Type B pancreatic cell (in vitro differentiated cells): ENCODE measurements at regions not wholly inside any gene's neighbourhood (a gene's known extent, or its start where the extent isn't known, plus 50 kb on each side); places are given as distances from the start of the nearest gene placed in this dataset.

Experiments
- DNase-seq: peaks from one replicate; pipeline ENCODE4 v3.0.0; 2021; ENCODE audit warnings: mixed read lengths; ENCODE audit not compliant: unreplicated experiment; ENCODE audit errors: extremely low spot score
- H3K27ac Mint-ChIP-seq: 2 replicates; pipeline ENCODE4 v1.8.0; 2021; ENCODE audit warnings: mild to moderate bottlenecking, mixed read lengths
- H3K27me3 Mint-ChIP-seq: 2 replicates; pipeline ENCODE4 v1.8.0; 2021; ENCODE audit warnings: mixed read lengths
- H3K36me3 Mint-ChIP-seq: 2 replicates; pipeline ENCODE4 v1.8.0; 2021; ENCODE audit warnings: mixed read lengths
- H3K4me1 Mint-ChIP-seq: one replicate; pipeline ENCODE4 v1.8.0; 2021; ENCODE audit warnings: mixed read lengths; ENCODE audit not compliant: unreplicated experiment
- H3K4me3 Mint-ChIP-seq: 2 replicates; pipeline ENCODE4 v1.8.0; 2021; ENCODE audit warnings: mild to moderate bottlenecking, mixed read lengths
- H3K9me3 Mint-ChIP-seq: 2 replicates; pipeline ENCODE4 v1.8.0; 2021; ENCODE audit warnings: mixed read lengths
- TF ChIP-seq, protein P1 (sequence below): fragments of 200-600 bp; sonication (generic); conservative IDR thresholded peaks from 2 replicates; pipeline ENCODE4 v1.5.0; 2021; ENCODE audit warnings: antibody characterized with exemption, mild to moderate bottlenecking

DNA sequence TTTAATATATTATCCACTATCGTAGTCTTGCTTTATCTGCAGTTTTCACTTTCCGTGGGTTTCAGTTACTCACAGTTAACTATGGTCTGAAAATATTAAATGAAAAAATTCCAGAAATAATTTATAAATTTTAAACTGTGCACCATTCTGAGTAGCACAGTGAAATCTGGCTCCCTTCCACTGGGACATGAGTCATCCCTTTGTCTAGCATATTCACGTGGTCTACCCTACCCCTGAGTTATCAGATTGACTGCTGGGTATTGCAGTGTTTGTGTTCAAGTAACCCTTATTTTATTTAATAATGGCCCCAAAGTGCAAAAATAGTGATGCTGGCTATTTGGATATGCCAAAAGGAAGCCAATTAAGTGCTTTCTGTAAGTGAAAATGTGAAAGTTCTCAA lies 539.5 kb upstream of the AGTR1 start:
- H3K36me3 Mint-ChIP-seq: no peaks in the 10 kb centered on the region
- H3K9me3 Mint-ChIP-seq: peaks cover 3% of the 10 kb centered on the region
- no peak overlapping the region for H3K4me3 Mint-ChIP-seq
- no peaks in the 10 kb centered on the region for H3K27me3 Mint-ChIP-seq
- no peak for DNase-seq
- no peak overlapping the region for H3K27ac Mint-ChIP-seq
- no peaks in the 10 kb centered on the region for H3K4me1 Mint-ChIP-seq
- TF ChIP-seq, protein P1, sequence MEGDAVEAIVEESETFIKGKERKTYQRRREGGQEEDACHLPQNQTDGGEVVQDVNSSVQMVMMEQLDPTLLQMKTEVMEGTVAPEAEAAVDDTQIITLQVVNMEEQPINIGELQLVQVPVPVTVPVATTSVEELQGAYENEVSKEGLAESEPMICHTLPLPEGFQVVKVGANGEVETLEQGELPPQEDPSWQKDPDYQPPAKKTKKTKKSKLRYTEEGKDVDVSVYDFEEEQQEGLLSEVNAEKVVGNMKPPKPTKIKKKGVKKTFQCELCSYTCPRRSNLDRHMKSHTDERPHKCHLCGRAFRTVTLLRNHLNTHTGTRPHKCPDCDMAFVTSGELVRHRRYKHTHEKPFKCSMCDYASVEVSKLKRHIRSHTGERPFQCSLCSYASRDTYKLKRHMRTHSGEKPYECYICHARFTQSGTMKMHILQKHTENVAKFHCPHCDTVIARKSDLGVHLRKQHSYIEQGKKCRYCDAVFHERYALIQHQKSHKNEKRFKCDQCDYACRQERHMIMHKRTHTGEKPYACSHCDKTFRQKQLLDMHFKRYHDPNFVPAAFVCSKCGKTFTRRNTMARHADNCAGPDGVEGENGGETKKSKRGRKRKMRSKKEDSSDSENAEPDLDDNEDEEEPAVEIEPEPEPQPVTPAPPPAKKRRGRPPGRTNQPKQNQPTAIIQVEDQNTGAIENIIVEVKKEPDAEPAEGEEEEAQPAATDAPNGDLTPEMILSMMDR: no peak

DNA sequence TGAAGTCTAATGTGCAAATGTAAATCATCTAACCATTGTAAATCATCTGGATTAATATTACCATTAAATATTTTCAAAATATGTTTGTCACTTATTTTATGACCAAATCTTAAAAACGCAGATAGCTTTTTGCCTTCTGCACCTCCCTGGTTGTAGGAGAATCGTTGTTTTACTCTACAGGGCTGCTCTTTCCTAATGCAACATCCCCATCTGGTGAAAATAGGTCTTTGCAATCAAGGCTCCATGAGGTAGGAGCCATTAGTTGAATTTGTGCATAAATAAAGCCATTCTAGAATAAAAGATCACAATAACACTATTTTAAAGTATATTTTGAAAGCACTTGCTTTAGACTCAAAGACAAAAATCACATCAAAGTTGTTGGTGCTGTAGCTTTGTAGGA lies 535.6 kb upstream of the AGTR1 start:
- TF ChIP-seq, protein P1: peak; percentile 34
- H3K36me3 Mint-ChIP-seq: no peaks in the 10 kb centered on the region
- no peak for DNase-seq
- H3K27ac Mint-ChIP-seq: no peak overlapping the region
- H3K27me3 Mint-ChIP-seq: no peaks in the 10 kb centered on the region
- peaks cover 3% of the 10 kb centered on the region for H3K9me3 Mint-ChIP-seq
- H3K4me1 Mint-ChIP-seq: no peaks in the 10 kb centered on the region
- no peak overlapping the region for H3K4me3 Mint-ChIP-seq

DNA sequence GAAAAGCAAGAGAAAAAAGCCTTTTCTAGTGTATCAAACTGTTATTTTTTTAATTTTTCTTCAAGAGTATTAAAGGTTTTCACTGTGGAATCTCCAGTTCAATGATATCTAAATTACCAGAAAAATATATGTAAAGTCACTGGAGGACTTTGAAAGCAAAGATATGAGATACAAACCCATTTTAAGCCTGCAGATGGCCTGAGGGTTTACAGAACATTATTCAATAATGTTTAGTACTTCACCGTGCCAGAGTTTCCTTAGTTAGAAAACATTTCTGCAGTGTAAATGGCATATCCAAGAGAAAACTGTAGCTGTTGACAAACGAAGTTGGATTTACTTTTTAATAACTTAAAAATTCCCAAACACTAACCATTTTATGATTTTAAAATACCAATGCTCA lies 529.4 kb upstream of the AGTR1 start:
- no peaks in the 10 kb centered on the region for H3K4me1 Mint-ChIP-seq
- no peak for DNase-seq
- H3K36me3 Mint-ChIP-seq: no peaks in the 10 kb centered on the region
- no peaks in the 10 kb centered on the region for H3K27me3 Mint-ChIP-seq
- H3K4me3 Mint-ChIP-seq: no peak overlapping the region
- H3K9me3 Mint-ChIP-seq: no peaks in the 10 kb centered on the region
- TF ChIP-seq, protein P1: no peak
- H3K27ac Mint-ChIP-seq: no peak overlapping the region

DNA sequence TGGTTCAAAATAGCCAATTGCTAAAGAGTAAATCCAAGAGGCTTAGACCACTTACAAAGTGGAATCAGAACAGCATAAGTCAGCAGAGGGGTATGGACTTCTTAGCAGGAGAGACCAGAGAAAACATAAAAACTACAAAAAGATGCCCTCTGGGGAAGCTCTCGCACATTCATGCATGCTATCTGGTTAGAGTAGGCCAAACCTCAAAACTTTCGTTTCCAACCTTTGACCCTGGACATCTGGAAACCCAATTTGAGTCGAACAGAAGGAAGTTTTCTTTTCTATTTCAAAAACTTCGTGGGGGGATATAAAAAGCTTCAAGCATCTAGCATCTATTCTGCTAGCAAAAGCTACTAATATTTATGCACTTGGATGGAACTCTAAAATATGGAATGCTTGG lies 523.9 kb upstream of the AGTR1 start:
- H3K27ac Mint-ChIP-seq: no peak overlapping the region
- H3K4me3 Mint-ChIP-seq: no peak overlapping the region
- TF ChIP-seq, protein P1: no peak

DNA sequence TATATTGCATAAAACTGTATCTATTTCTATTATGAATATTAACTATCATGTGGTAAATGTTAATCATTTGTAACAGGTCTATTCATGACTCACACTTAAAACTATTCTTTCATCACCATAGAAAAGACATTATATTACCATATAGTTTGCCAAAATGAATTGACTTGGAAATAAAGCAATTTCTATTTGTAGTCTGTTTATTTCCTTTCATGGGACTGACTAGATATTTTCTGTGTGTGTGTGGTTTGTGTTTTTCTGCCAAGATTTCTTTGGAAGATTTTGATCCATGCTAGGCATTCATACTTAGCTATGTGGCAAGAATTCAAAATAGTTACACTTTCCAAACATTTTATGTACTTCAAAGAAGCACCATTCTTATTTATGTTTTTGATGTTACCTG lies 522.5 kb upstream of the AGTR1 start:
- no peak for DNase-seq
- Mint-ChIP-seq H3K27me3 (no peaks in the 10 kb centered on the region), H3K27ac (no peak overlapping the region), H3K4me3 (no peak overlapping the region), H3K9me3 (no peaks in the 10 kb centered on the region), H3K4me1 (peaks cover 4% of the 10 kb centered on the region), H3K36me3 (no peaks in the 10 kb centered on the region)
- TF ChIP-seq, protein P1: no peak

More for the DNA sequence above, 523.9 kb upstream of the AGTR1 start:
- DNase-seq: no peak
- peaks cover 4% of the 10 kb centered on the region for H3K4me1 Mint-ChIP-seq
- no peaks in the 10 kb centered on the region for H3K36me3 Mint-ChIP-seq
- no peaks in the 10 kb centered on the region for H3K27me3 Mint-ChIP-seq
- no peaks in the 10 kb centered on the region for H3K9me3 Mint-ChIP-seq

DNA sequence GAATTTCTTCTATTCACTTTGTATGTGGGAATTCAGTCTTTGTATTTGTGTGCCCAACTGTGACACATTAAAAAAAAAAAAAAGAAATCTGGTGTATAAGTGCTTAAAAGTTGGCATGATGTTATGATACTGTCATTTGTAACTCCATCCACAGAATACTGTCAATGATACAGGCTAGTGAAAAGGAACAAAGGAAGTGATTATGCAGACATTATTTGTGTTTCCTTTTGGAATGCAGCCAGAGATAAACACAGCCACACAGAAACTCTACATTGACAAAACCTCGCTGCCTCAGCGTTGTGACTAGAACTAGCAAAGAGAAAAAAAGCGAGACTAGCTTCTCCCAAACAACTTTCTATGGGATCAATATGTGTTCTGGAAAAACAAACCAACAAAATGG lies 519.2 kb upstream of the AGTR1 start:
- no peak for DNase-seq
- Mint-ChIP-seq H3K27ac (no peak overlapping the region), H3K4me3 (no peak overlapping the region), H3K27me3 (no peaks in the 10 kb centered on the region), H3K4me1 (peaks cover 4% of the 10 kb centered on the region), H3K9me3 (no peaks in the 10 kb centered on the region), H3K36me3 (no peaks in the 10 kb centered on the region)
- TF ChIP-seq, protein P1: no peak
